OCI-LY1 (cell line): ENCODE measurements at regions not wholly inside any gene's neighbourhood (a gene's known extent, or its start where the extent isn't known, plus 50 kb on each side); places are given as distances from the start of the nearest gene placed in this dataset.

Experiments
- CTCF ChIP-seq: fragments of 200-600 bp; sonication (generic), shearing (Covaris generic); IDR thresholded peaks from 2 replicates; pipeline ENCODE4 v1.5.1; 2017; ENCODE audit warnings: mild to moderate bottlenecking, antibody characterized with exemption, low read length, moderate library complexity, mixed read lengths
- EZH2 ChIP-seq: fragments of 200-600 bp; sonication (generic), shearing (Covaris generic); IDR thresholded peaks from 2 replicates; pipeline ENCODE4 v1.8.0; 2017; ENCODE audit warnings: borderline replicate concordance, mixed run types, mild to moderate bottlenecking, antibody characterized with exemption, low read length, moderate library complexity, mixed read lengths

GRCh38 chr20:26315054-26315453 lies 618.4 kb upstream of the ZNF337 start:
- TF ChIP-seq EZH2 (no peak), CTCF (no peak)
